OCI-M2 (cell line): ENCODE measurements at regions not wholly inside any gene's neighbourhood (a gene's known extent, or its start where the extent isn't known, plus 50 kb on each side); places are given as distances from the start of the nearest gene placed in this dataset.
"Not testable (repeated sequence)": the region's sequence is repeated elsewhere in the genome, so short reads cannot be mapped to it uniquely, and the experiment has no call there.

Source experiments
- DNase-seq: peaks from one replicate; lab custom pipeline; 2025; ENCODE audit not compliant: unreplicated experiment; lab: John Stamatoyannopoulos, UW

- DNase-seq = no peak
These were observed 921.3 kb downstream of the NLGN4X start for GRCh38 chrX:5307416-5307815.

GRCh38 chrX:5306654-5307121, 922.0 kb downstream of the NLGN4X start:
- DNase-seq = no peak

- no peak for DNase-seq
These were observed 923.2 kb downstream of the NLGN4X start for GRCh38 chrX:5305452-5305851.

GRCh38 chrX:5295004-5295403, 933.7 kb downstream of the NLGN4X start:
- DNase-seq = no peak

GRCh38 chrX:5290635-5291034, 938.0 kb downstream of the NLGN4X start:
- no peak for DNase-seq

GRCh38 chrX:5289949-5290348, 938.7 kb downstream of the NLGN4X start:
- DNase-seq = not testable (repeated sequence)

GRCh38 chrX:5278908-5279307, 949.8 kb downstream of the NLGN4X start:
- no peak for DNase-seq

- no peak for DNase-seq
These were observed 963.3 kb downstream of the NLGN4X start for GRCh38 chrX:5265324-5265850.

- DNase-seq = no peak
These were observed 978.6 kb downstream of the NLGN4X start for GRCh38 chrX:5250106-5250505.

- DNase-seq = no peak
These were observed 986.4 kb downstream of the NLGN4X start for GRCh38 chrX:5242091-5242790.

- no peak for DNase-seq
These were observed 991.9 kb downstream of the NLGN4X start for GRCh38 chrX:5236749-5237148.

GRCh38 chrX:5236096-5236495, 992.6 kb downstream of the NLGN4X start:
- DNase-seq = no peak

- no peak for DNase-seq
These were observed 994.8 kb downstream of the NLGN4X start for GRCh38 chrX:5233830-5234229.

GRCh38 chrX:5220421-5220820, 1008.2 kb downstream of the NLGN4X start:
- no peak for DNase-seq

- no peak for DNase-seq
These were observed 1033.9 kb downstream of the NLGN4X start for GRCh38 chrX:5194806-5195205.

GRCh38 chrX:5180135-5180741, 1048.4 kb downstream of the NLGN4X start:
- no peak for DNase-seq

GRCh38 chrX:5176766-5177165, 1051.9 kb downstream of the NLGN4X start:
- DNase-seq = no peak

- DNase-seq = no peak
These were observed 1065.0 kb downstream of the NLGN4X start for GRCh38 chrX:5163663-5164062.

GRCh38 chrX:5155301-5155700, 1073.4 kb downstream of the NLGN4X start:
- no peak for DNase-seq

- no peak for DNase-seq
These were observed 1082.7 kb downstream of the NLGN4X start for GRCh38 chrX:5145957-5146356.

GRCh38 chrX:5142644-5143043, 1086.0 kb downstream of the NLGN4X start:
- DNase-seq = no peak

- DNase-seq = no peak
These were observed 1106.4 kb downstream of the NLGN4X start for GRCh38 chrX:5122181-5122678.
